ENCODE measurements at regions not wholly inside any gene's neighbourhood (a gene's known extent, or its start where the extent isn't known, plus 50 kb on each side); places are given as distances from the start of the nearest gene placed in this dataset.

DNA sequence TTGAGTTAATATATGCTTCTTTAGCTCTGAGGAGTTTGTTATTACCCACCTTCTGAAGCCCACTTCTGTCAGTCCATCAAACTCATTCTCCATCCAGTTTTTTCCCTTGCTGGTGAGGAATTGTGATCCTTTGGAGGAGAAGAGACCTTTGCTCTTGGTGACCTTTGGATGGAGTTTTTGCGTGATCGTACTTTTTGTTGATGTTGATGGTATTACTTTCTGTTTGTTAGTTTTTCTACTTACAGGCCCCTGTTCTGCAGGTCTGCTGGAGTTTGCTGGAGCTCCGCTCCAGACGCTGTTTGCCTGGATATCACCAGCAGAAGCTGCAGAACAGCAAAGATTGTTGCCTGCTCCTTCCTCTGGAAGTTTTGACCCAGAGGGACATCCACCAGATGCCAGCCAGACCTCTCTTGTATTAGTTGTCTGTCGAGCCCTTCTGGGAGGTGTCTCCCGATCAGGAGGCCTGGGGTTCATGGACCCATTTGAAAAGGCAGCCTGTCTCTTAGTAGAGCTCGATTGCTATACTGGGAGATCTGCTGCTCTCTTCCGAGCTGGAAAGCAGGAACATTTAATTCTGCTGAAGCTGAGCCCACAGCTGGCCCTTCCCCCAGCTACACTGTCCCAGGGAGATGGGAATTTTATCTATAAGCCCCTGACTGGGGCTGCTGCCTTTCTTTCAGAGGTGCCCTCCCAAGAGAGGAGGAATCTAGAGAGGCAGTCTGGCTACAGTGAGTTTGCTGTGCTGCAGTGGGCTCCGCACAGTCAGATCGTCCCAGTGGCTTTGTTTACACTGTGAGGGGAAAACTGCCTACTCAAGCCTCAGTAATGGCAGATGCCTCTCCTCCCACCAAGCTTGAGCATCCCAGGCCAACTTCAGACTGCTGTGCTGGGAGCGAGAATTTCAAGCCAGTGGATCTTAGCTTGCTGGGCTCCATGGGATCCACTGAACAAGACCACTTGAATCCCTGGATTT lies 445.5 kb downstream of the MAN2A1 start:
- DNase-seq = no peak

DNA sequence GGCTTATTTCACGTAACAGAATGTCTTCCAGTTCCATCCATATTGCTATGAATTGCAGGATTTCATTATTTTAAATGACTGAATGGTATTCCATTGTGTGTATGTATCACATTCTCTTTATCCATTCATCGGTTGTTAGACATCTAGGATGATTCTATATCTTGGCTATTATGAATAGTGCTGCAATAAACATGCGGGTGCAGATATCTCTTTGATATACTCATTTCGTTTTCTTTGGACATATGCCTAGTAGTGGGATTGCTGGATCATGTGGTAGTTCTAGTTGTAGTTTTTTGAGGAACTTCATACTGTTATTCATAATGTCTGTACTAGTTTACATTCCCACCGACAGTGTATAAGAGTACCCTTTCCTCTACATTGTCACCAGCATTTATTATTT lies 460.5 kb downstream of the MAN2A1 start:
- DNase-seq = no peak

GRCh38 chr5:110159202-110159601 lies 469.5 kb downstream of the MAN2A1 start:
- no peak for DNase-seq

DNA sequence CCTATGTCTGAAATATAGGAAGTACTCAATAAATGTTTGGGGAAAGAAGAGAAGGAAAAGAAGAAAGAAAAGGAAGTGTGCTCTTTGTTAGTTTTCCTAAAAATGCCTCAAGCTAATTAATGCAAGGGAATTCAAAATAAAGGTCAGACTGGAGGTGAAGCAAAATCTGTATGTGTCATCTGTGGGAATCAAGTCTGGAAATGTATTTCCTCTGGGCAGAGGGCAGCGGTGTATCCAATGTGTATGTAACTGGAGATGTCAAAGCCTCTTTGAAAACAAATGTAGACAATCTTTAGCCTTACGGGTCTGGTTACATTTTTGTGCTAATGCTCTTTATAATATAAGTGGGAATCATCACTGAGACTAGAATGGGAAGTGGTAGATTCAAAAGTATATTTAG lies 471.4 kb downstream of the MAN2A1 start:
- DNase-seq = no peak

GRCh38 chr5:110165366-110165765 lies 475.6 kb downstream of the MAN2A1 start:
- no peak for DNase-seq

DNA sequence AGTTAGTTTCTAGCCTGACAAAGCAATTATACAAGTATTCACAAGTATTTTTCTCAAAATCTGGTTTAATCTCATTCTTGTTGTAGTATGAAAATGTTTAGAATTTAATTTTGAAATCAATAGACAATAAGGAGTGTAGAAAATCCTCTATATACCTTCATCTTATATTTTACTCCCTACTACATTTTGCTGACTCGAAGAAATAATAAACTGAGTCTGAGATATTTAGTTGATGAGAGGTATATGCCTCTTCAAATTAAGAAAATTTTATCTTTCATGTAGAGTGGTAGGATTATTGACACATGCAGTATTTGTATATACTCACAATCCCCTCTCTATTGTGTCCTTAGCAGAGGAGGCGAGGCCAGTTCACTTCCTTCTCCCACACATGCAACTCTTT lies 477.7 kb downstream of the MAN2A1 start:
- DNase-seq = no peak

DNA sequence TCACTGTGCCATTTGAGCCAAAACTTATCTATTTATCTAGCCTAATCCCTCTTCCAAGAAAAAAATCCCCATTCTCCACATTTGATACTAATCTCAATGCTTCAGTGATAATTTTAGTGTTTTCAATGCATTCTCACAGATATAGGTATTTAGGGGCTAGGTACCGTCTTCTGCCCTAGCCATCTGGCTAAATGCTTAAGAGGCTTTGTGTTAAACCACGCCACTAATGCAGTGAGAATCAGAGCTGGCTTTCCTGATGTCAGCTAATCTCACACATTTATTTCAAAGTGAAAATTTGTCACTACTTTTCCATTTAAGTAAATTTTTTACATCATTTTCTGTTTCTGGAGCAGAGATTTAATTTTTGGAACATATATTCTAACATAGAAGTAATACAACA lies 479.7 kb downstream of the MAN2A1 start:
- no peak for DNase-seq

GRCh38 chr5:110177729-110178128 lies 488.0 kb downstream of the MAN2A1 start:
- DNase-seq = no peak

DNA sequence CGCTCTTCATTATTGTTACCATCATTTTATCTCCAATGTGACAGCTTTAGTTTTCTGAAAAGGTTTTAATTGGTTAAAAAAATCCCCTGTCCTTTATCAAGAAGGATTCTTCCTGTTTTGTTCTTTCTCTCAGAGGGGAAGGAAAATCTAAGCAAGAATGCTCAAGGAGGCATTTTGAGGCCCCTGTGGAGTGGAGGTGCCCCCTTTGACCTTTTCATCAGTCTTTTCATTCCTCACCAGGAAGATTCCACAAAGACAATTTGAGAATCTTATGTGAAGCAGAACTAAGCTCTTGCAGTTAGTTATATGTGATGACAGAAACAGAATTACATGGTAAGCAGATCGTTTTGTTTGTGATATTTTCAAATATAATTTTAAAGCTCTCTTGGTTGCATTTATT lies 489.6 kb downstream of the MAN2A1 start:
- DNase-seq = no peak

- DNase-seq = no peak
Measured at GRCh38 chr5:110194191-110194590, 504.5 kb downstream of the MAN2A1 start.

GRCh38 chr5:110195288-110195687 lies 505.6 kb downstream of the MAN2A1 start:
- no peak for DNase-seq

GRCh38 chr5:110201791-110202190 lies 512.1 kb downstream of the MAN2A1 start:
- no peak for DNase-seq

GRCh38 chr5:110203661-110204060 lies 513.9 kb downstream of the MAN2A1 start:
- no peak for DNase-seq

- no peak for DNase-seq
Measured at GRCh38 chr5:110209401-110209800, 517.1 kb downstream of the TMEM232 start.

DNA sequence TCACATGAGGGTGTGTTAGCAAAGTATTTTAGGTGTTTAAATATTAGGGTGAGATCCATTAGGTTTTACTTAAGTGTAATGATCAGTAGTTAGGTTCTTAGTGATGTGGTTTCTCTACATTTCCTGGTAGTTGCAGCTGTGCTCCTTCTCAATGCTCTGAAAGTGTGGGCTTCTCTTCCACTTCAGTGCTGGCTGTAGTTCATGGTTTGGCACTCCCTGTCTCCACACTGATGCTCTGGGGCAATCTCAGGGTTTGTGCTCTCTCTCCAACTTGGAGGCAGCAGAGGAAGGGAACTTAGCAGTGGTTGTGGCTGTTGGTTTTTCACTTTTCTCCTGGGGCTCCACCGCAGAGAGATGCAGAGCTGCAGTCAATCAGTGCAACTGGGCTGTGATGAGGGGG lies 507.5 kb downstream of the TMEM232 start:
- DNase-seq = no peak

- DNase-seq = no peak
Measured at GRCh38 chr5:110219769-110220168, 506.7 kb downstream of the TMEM232 start.

DNA sequence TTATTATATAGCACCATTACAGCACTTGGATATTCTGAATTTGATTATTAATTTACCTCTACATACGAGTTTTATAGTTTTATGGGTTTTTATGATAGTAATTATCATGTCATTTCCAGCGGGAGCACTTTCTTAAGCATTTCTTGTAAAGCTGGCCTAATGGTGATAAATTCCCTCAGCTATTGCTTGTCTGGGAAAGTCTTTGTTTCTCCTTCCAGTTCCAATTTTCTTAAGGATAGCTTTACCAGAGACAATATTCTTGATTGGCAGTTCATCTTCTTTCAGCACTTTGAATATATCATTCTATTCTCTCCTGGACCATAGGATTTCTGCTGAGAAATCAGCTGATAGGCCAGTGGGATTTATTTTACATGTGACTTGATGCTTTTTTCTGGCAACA lies 505.4 kb downstream of the TMEM232 start:
- no peak for DNase-seq

GRCh38 chr5:110224050-110224449 lies 502.4 kb downstream of the TMEM232 start:
- no peak for DNase-seq

GRCh38 chr5:110225949-110226348 lies 500.5 kb downstream of the TMEM232 start:
- no peak for DNase-seq

DNA sequence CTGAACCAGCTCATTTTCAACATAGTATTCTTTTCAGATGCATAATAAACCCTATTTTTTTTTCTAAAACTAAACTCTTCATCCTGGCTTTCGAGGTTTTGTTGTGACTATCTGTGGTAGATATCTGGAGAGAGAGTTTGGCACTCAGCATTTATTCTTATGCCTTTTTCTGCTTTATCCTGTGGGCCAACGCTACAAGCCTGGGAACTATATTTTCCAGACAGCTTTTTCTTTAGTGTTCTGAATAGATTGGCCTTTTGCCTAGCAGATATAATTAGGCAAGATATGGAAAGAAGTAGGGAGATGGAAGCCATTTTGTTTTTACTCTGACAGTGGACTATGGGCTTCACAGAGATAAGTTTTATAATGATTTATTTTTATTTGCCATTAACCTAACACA lies 486.7 kb downstream of the TMEM232 start:
- no peak for DNase-seq

DNA sequence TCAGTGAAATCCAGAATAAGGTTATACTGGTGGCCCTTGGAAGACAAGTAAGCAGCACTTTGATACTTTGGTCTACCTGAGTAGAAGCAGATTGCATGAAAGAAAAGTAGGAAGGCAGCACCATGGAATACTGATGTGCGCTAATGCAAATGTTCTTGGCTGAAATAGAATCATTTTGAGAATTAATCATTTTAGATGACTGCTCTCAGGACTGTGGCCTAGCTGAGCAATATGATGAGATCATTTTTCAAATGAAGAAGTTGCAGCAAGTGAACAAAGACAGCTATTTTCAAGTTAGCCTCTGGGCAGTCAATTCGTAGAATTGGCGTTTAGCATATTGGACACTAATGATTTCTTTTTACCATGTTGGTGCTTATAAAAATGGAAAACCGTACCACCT lies 483.5 kb downstream of the TMEM232 start:
- no peak for DNase-seq

DNA sequence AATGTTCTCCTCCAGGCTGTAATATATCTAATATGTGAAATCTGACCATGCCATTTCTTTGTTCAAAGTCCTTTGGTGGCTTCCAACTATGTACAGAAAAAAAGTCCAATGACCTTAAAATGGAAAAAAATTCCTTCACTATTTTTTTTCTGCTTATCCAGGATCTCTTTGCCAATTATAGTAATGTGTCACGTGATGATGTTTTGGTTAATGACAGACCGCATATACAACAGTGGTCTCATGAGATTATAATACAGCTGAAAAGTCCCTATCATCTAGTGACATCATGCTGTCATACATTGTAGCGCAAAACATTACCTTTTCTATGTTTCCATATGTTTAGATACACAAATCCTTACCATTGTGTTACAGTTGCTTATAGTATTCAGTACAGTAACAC lies 477.6 kb downstream of the TMEM232 start:
- DNase-seq = no peak

DNA sequence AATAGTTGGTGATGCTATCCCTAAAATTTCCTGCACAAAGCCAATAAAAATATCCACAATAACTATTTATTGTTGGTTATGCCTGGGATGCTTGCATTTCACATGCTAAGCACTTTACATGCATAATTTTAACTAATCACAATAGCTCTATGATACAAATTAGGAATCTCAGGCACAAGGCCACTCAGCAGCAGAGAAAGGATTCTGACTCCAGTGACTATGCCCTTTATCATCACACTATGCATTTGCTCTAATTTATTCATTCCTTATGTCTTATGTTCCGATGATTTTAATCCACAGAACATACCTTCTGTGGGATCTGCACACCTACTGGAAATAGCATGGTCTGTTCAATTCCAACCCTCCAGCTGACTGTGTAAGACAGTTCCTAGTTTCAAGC lies 476.1 kb downstream of the TMEM232 start:
- DNase-seq = no peak

DNA sequence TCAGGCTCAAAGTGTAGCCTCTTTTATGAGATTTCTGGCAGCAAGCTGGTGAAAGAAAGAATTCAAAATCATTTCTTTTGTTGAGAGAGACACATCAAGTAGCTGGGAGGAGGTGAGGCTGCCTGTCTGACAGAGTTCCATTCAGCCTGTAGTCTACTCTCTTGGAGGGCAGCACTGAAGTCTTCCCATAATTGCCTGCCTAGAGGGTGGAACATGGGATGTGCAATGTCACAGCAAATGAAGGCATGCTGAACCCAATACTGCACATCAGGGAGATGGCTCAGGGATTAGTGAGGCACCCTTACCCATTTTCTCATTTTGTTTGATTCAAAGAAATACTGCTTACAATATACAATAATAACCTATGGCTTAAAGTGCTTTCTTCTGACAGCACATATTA lies 475.7 kb downstream of the TMEM232 start:
- no peak for DNase-seq

DNA sequence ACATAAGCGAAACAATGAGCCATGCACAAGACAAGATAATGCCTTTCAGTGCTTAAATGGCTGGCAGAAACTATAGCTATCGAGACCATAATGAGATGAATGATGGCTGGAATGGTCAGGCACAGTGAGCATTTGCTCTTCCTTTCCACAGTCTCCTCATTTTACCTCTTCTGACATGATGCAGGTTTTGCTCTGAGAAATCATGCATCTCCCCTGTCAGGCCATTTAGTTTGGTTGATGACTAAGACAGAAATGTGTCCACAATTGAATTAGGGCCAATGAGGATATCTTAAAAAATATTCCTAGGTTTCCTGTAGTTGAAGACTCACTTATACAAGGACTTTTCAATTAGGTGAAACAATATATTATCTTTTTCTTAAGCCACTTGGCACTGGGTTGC lies 475.1 kb downstream of the TMEM232 start:
- DNase-seq = no peak
